Cardiac septum (tissue), 1 donor: ENCODE measurements at regions not wholly inside any gene's neighbourhood (a gene's known extent, or its start where the extent isn't known, plus 50 kb on each side); places are given as distances from the start of the nearest gene placed in this dataset. TPM values are rescaled to one million over a fixed set of nuclear protein-coding genes. Genes with fewer than 3 reads are reported as not detected.

ENCODE experiments used
- microRNA-seq: library from miRNA; unstranded; fragments of <30 nt; microRNA quantifications from one replicate; pipeline ENCODE4 v1.2.0, GENCODE V29; 2020
- donor health status: DM: no; HTN: no; CAD: no.

Small RNA genes in the stretch of these regions (microRNA-seq; reads per million reads assigned to microRNA genes)
- not detected for gene MIR3680-1
